Stimulated activated naive CD8-positive, alpha-beta T cell treated with anti-CD3 and anti-CD28 coated beads, Interleukin-15, amount 100 ng/mL, for 72 hours (primary cell): ENCODE measurements at regions not wholly inside any gene's neighbourhood (a gene's known extent, or its start where the extent isn't known, plus 50 kb on each side); places are given as distances from the start of the nearest gene placed in this dataset.

ENCODE experiments used
- ATAC-seq: fragments of 150-1000 bp; cut with Tn5 transposase; 2 replicates; pipeline ENCODE4 v1.10.0; 2021; ENCODE audit warnings: mild to moderate bottlenecking, moderate library complexity
- DNase-seq, 2 donors: peaks; one replicate each; pipeline ENCODE4 v3.0.0; 2021 to 2022
- H3K27ac Mint-ChIP-seq, 2 donors: one replicate each; pipeline ENCODE4 v1.8.0; 2022; ENCODE audit warnings: mild to moderate bottlenecking in 2 of 2, mixed read lengths in 2 of 2, moderate library complexity in 2 of 2
- H3K27me3 Mint-ChIP-seq: one replicate; pipeline ENCODE4 v1.8.0; 2022; ENCODE audit warnings: mixed read lengths
- H3K4me1 Mint-ChIP-seq: one replicate; pipeline ENCODE4 v1.8.0; 2022; ENCODE audit warnings: mild to moderate bottlenecking, mixed read lengths
- H3K4me3 Mint-ChIP-seq, 2 donors: one replicate each; pipeline ENCODE4 v1.8.0; 2022; ENCODE audit warnings: mild to moderate bottlenecking in 2 of 2, mixed read lengths in 2 of 2, moderate library complexity in 1 of 2
- H3K9me3 Mint-ChIP-seq, 2 donors: one replicate each; pipeline ENCODE4 v1.8.0; 2022; ENCODE audit warnings: mixed read lengths in 2 of 2

GRCh38 chr6:30396833-30397479, 52.0 kb downstream of the RPP21 start:
- Mint-ChIP-seq H3K9me3 (no peaks in the 10 kb centered on the region), H3K27me3 (peaks cover 57% of the 10 kb centered on the region), H3K4me3 (no peak overlapping the region)

GRCh38 chr6:30397697-30398096, 52.7 kb downstream of the RPP21 start:
- ATAC-seq (no peak), DNase-seq (no peak)
- peaks cover 57% of the 10 kb centered on the region for H3K27me3 Mint-ChIP-seq
- H3K9me3 Mint-ChIP-seq, result no peaks in the 10 kb centered on the region
- H3K4me3 Mint-ChIP-seq, result no peak overlapping the region
- H3K27ac Mint-ChIP-seq, result no peak overlapping the region
- no peaks in the 10 kb centered on the region for H3K4me1 Mint-ChIP-seq

More at GRCh38 chr6:30396833-30397479, 52.0 kb downstream of the RPP21 start:
- ATAC-seq (peak; percentile 98), DNase-seq (peak; percentile 81 to 84)
- Mint-ChIP-seq H3K4me1 (no peaks in the 10 kb centered on the region), H3K27ac (no peak overlapping the region)

- Mint-ChIP-seq H3K27ac (no peak overlapping the region), H3K27me3 (peaks cover 40% of the 10 kb centered on the region), H3K9me3 (no peaks in the 10 kb centered on the region), H3K4me1 (no peaks in the 10 kb centered on the region), H3K4me3 (no peak overlapping the region)
- DNase-seq (no peak), ATAC-seq (no peak)
Observed at GRCh38 chr6:30399390-30400058, 54.6 kb downstream of the RPP21 start.

- ATAC-seq (no peak), DNase-seq (no peak)
- no peak overlapping the region for H3K27ac Mint-ChIP-seq
- H3K4me1 Mint-ChIP-seq, result peaks cover 6% of the 10 kb centered on the region
- peaks cover 9 to 17% of the 10 kb centered on the region in 2 donors for H3K9me3 Mint-ChIP-seq
- H3K4me3 Mint-ChIP-seq, result no peak overlapping the region
- peaks cover 47% of the 10 kb centered on the region for H3K27me3 Mint-ChIP-seq
Observed at GRCh38 chr6:30405934-30406333, 61.0 kb downstream of the RPP21 start.

- no peak overlapping the region for H3K4me3 Mint-ChIP-seq
- H3K9me3 Mint-ChIP-seq, result peaks cover 9 to 17% of the 10 kb centered on the region in 2 donors
- peaks cover 75% of the 10 kb centered on the region for H3K27me3 Mint-ChIP-seq
- H3K27ac Mint-ChIP-seq, result no peak overlapping the region
- peaks cover 18% of the 10 kb centered on the region for H3K4me1 Mint-ChIP-seq
- ATAC-seq, result no peak
- no peak for DNase-seq
Observed at GRCh38 chr6:30409184-30409583, 64.2 kb downstream of the RPP21 start.

GRCh38 chr6:30411515-30412207, 66.7 kb downstream of the RPP21 start:
- Mint-ChIP-seq H3K4me3 (peak overlapping the region; percentile 56 to 63), H3K9me3 (peaks cover 9 to 17% of the 10 kb centered on the region in 2 donors)

GRCh38 chr6:30418448-30418847, 70.9 kb upstream of the HLA-E start:
- H3K27me3 Mint-ChIP-seq, result peaks cover 79% of the 10 kb centered on the region

More at GRCh38 chr6:30411515-30412207, 66.7 kb downstream of the RPP21 start:
- peaks cover 13% of the 10 kb centered on the region for H3K4me1 Mint-ChIP-seq
- ATAC-seq (peak; percentile 73), DNase-seq (peak; percentile 54 to 67)
- no peak overlapping the region for H3K27ac Mint-ChIP-seq
- H3K27me3 Mint-ChIP-seq, result peaks cover 81% of the 10 kb centered on the region

GRCh38 chr6:30424549-30424948, 64.8 kb upstream of the HLA-E start:
- no peak for ATAC-seq
- H3K4me3 Mint-ChIP-seq, result no peak overlapping the region
- H3K9me3 Mint-ChIP-seq, result peaks cover 0 to 4% of the 10 kb centered on the region in 2 donors
- no peak overlapping the region for H3K27ac Mint-ChIP-seq
- H3K4me1 Mint-ChIP-seq, result peaks cover 5% of the 10 kb centered on the region
- H3K27me3 Mint-ChIP-seq, result peaks cover 71% of the 10 kb centered on the region
- DNase-seq, result no peak

More at GRCh38 chr6:30418448-30418847, 70.9 kb upstream of the HLA-E start:
- H3K4me3 Mint-ChIP-seq, result no peak overlapping the region
- no peak overlapping the region for H3K27ac Mint-ChIP-seq
- ATAC-seq (no peak), DNase-seq (no peak)
- no peaks in the 10 kb centered on the region for H3K9me3 Mint-ChIP-seq
- H3K4me1 Mint-ChIP-seq, result peaks cover 5% of the 10 kb centered on the region
